CD4-positive, CD25-positive, alpha-beta regulatory T cell (primary cell): ENCODE measurements at regions not wholly inside any gene's neighbourhood (a gene's known extent, or its start where the extent isn't known, plus 50 kb on each side); places are given as distances from the start of the nearest gene placed in this dataset.

ENCODE experiments used
- ATAC-seq, 2 donors: fragments of 150-1000 bp; cut with Tn5 transposase; one replicate each; pipeline ENCODE4 v1.10.0; 2021; ENCODE audit warnings: low read depth in 2 of 2, moderate number of reproducible peaks in 2 of 2, moderate library complexity in 1 of 2
- DNase-seq, 3 donors: peaks; one replicate each; pipeline versions ENCODE4 v3.0.0 to v3.0.0-alpha.2; 2012 to 2022; ENCODE audit warnings: mixed read lengths in 1 of 3
- H3K27ac ChIP-seq: one replicate; pipeline ENCODE4 v1.7.0; 2013; ENCODE audit warnings: mild to moderate bottlenecking, low read length; ENCODE audit not compliant: insufficient read depth, poor library complexity, severe bottlenecking
- H3K27me3 ChIP-seq: one replicate; pipeline ENCODE4 v1.7.0; 2013; ENCODE audit warnings: low read length; ENCODE audit not compliant: control insufficient read depth, insufficient read depth
- H3K36me3 ChIP-seq: one replicate; pipeline ENCODE4 v1.7.0; 2013; ENCODE audit warnings: mild to moderate bottlenecking, low read length, moderate library complexity; ENCODE audit not compliant: control insufficient read depth, insufficient read depth
- H3K4me1 ChIP-seq: 2 replicates; pipeline ENCODE4 v1.7.0; 2013; ENCODE audit warnings: mild to moderate bottlenecking, low read length; ENCODE audit not compliant: insufficient read depth, control insufficient read depth, poor library complexity, severe bottlenecking
- H3K4me3 ChIP-seq: one replicate; pipeline ENCODE4 v1.7.0; 2013; ENCODE audit warnings: low read depth, mild to moderate bottlenecking, low read length, moderate library complexity
- H3K9me3 ChIP-seq, 2 experiments: 1 replicate in 1 of 2; 2 replicates in 1 of 2; pipeline ENCODE4 v1.7.0; 2013; ENCODE audit warnings: low read length in 2 of 2, mild to moderate bottlenecking in 1 of 2, moderate library complexity in 1 of 2; ENCODE audit not compliant: control insufficient read depth in 2 of 2
- H3K27ac Mint-ChIP-seq, 3 donors: one replicate each; pipeline ENCODE4 v1.8.0; 2020 to 2022; ENCODE audit warnings: mild to moderate bottlenecking in 3 of 3, mixed read lengths in 3 of 3, moderate library complexity in 2 of 3
- H3K27me3 Mint-ChIP-seq: one replicate; pipeline ENCODE4 v1.8.0; 2022; ENCODE audit warnings: mild to moderate bottlenecking, mixed read lengths
- H3K36me3 Mint-ChIP-seq: one replicate; pipeline ENCODE4 v1.8.0; 2020; ENCODE audit warnings: mixed read lengths
- H3K4me1 Mint-ChIP-seq, 4 donors: one replicate each; pipeline ENCODE4 v1.8.0; 2020 to 2022; ENCODE audit warnings: mixed read lengths in 4 of 4, mild to moderate bottlenecking in 1 of 4
- H3K4me3 Mint-ChIP-seq, 4 donors: one replicate each; pipeline ENCODE4 v1.8.0; 2020 to 2022; ENCODE audit warnings: mild to moderate bottlenecking in 4 of 4, mixed read lengths in 4 of 4, moderate library complexity in 3 of 4
- H3K9me3 Mint-ChIP-seq, 7 donors: one replicate each; pipeline ENCODE4 v1.8.0; 2020 to 2022; ENCODE audit warnings: mixed read lengths in 7 of 7, mild to moderate bottlenecking in 3 of 7, moderate library complexity in 2 of 7

DNA sequence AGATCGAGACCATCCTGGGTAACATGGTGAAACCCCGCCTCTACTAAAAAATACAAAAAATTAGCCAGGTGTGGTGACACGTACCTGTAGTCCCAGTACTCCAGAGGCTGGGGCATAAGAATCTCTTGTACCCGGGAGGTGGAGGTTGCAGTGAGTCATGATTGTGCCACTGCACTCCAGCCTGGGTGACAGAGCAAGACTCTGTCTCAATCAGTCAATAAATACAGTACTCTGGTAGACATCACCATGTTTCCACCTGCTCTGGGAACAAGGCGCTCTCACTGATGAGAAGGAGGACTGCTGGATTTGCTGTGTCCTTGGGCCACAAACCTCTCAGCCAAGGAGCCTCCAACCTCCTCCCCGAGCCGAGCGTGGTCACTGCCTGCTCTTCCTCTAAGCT, 154.2 kb upstream of the ZNF236 start:
- Mint-ChIP-seq H3K4me1 (no peaks in the 10 kb centered on the region), H3K27me3 (peaks cover 9% of the 10 kb centered on the region), H3K9me3 (peaks cover 0 to 3% (median 0%) of the 10 kb centered on the region in 7 donors), H3K36me3 (no peaks in the 10 kb centered on the region), H3K4me3 (no peak overlapping the region), H3K27ac (no peak overlapping the region)
- ATAC-seq = no peak
- no peaks in the 10 kb centered on the region for H3K27me3 ChIP-seq
- H3K27ac ChIP-seq = no peak overlapping the region
- no peak overlapping the region for H3K4me3 ChIP-seq
- no peaks in the 10 kb centered on the region for H3K4me1 ChIP-seq
- no peaks in the 10 kb centered on the region for H3K36me3 ChIP-seq
- no peaks in the 10 kb centered on the region for H3K9me3 ChIP-seq
- DNase-seq = no peak

DNA sequence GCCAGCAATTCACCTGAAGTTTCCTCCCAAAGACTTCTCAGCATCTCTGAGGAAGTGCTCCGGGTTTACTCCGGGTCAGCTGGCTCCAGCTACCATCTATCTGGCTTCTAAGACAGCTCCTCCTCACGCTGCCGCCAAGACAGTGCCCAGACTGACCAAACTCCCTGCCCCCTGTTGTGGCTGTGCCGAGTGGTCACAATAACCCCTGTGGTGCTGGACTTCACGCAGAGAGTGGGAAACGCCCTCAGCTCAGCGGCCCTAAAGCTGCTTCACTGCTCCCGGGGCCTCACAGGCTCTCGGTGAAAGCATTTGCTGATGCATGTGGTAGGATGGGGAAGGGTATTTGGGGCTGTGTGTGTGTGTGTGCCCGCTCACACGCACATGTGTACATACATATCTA, 154.8 kb upstream of the ZNF236 start:
- H3K36me3 ChIP-seq = no peaks in the 10 kb centered on the region
- Mint-ChIP-seq H3K36me3 (no peaks in the 10 kb centered on the region), H3K27me3 (peaks cover 9% of the 10 kb centered on the region), H3K27ac (no peak overlapping the region), H3K4me1 (no peaks in the 10 kb centered on the region), H3K9me3 (peaks cover 0 to 3% (median 0%) of the 10 kb centered on the region in 7 donors), H3K4me3 (no peak overlapping the region)
- no peak for DNase-seq
- no peak overlapping the region for H3K4me3 ChIP-seq
- no peak overlapping the region for H3K27ac ChIP-seq
- no peaks in the 10 kb centered on the region for H3K9me3 ChIP-seq
- no peaks in the 10 kb centered on the region for H3K4me1 ChIP-seq
- ATAC-seq = no peak
- H3K27me3 ChIP-seq = no peaks in the 10 kb centered on the region

DNA sequence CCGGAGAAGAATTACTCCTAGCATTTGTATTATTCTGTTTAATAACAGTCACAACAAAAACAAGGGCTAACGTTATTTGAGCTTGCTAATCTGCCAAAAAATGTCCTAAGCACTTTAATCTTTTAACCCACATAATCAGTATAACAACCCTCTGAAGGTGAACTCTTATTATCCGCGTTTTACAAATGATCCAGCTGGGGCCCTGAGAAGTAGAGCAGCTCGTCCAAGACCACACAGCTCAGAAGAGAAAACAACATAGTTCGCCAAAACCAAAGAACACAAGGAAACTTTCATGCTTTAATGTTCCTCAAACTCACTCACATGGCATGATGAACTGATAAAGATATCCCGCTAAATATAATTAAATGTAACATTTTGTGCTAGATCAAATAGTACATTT, 159.7 kb upstream of the ZNF236 start:
- DNase-seq = no peak
- H3K4me1 Mint-ChIP-seq = peaks cover 0 to 7% (median 3%) of the 10 kb centered on the region in 4 donors
- no peak for ATAC-seq
- H3K27me3 ChIP-seq = no peaks in the 10 kb centered on the region
- H3K4me3 ChIP-seq = no peak overlapping the region
- no peaks in the 10 kb centered on the region for H3K4me1 ChIP-seq
- peaks cover 17% of the 10 kb centered on the region for H3K27me3 Mint-ChIP-seq
- H3K36me3 ChIP-seq = no peaks in the 10 kb centered on the region
- no peaks in the 10 kb centered on the region for H3K9me3 ChIP-seq
- no peak overlapping the region for H3K27ac ChIP-seq
- no peaks in the 10 kb centered on the region for H3K36me3 Mint-ChIP-seq
- H3K27ac Mint-ChIP-seq = no peak overlapping the region
- no peak overlapping the region for H3K4me3 Mint-ChIP-seq
- H3K9me3 Mint-ChIP-seq = peaks cover 0 to 3% (median 0%) of the 10 kb centered on the region in 7 donors

DNA sequence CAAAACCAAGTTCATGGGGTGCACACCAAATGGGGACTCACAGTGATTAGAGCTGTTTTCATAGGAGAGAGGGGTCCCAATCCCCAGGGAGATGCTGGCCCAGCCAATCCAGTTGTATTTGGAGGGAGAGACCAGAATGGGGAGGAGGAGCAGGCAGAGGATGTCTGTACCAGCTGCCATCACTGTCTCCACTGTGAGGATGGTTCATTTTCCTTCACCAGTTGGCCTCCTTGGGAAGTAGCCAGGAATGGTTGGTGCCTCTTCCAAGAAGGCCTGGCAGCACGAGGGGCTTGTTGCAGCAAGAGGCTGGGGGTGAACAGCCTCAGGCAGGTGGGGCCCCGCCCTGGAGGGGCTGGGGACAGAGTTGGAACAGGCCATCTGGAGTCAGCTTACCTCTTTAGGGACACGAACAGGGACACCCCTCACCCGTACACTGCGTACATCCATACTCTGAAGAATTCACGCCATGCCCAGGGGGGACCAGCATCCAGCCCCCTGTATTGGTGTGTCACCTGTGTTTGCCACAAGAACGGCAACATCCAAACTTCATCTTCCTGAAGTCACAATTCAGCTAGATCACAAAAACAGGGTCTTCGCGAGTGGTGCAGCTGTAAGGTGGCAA, 161.7 kb upstream of the ZNF236 start:
- Mint-ChIP-seq H3K27ac (no peak overlapping the region), H3K27me3 (peaks cover 21% of the 10 kb centered on the region), H3K4me1 (peaks cover 0 to 11% (median 4%) of the 10 kb centered on the region in 4 donors), H3K36me3 (no peaks in the 10 kb centered on the region), H3K9me3 (peaks cover 0 to 3% (median 0%) of the 10 kb centered on the region in 7 donors), H3K4me3 (no peak overlapping the region)
- Histone ChIP-seq H3K4me3 (no peak overlapping the region), H3K27me3 (peaks cover 10% of the 10 kb centered on the region), H3K36me3 (no peaks in the 10 kb centered on the region), H3K4me1 (no peaks in the 10 kb centered on the region), H3K27ac (no peak overlapping the region), H3K9me3 (no peaks in the 10 kb centered on the region)
- ATAC-seq (no peak), DNase-seq (no peak)

DNA sequence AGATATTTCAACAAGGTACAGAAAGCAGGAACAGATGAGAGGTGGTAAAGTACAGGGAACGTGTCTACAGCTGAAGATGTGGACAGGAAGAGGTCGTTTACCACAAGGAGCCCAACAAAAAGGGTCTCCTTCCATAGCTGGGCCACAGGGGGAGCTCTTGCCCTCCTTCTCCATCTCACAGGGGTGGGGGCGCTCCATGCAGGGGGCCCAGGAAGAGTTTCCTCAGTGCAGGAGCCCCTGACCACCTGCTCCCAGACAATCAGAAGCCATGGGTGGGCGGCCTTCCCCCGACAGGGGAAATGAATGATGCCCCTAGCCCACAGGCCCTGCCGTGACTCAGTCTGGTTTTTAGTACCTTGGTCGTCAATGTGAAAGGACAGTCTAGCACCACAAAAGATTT, 163.6 kb upstream of the ZNF516 start:
- H3K36me3 ChIP-seq = no peaks in the 10 kb centered on the region
- no peak overlapping the region for H3K4me3 Mint-ChIP-seq
- H3K4me3 ChIP-seq = no peak overlapping the region
- ATAC-seq (no peak), DNase-seq (peak in 1 of 3 donors; percentile 28)
- H3K36me3 Mint-ChIP-seq = no peaks in the 10 kb centered on the region
- peaks cover 18% of the 10 kb centered on the region for H3K27me3 ChIP-seq
- H3K4me1 ChIP-seq = no peaks in the 10 kb centered on the region
- no peaks in the 10 kb centered on the region for H3K9me3 ChIP-seq
- H3K27me3 Mint-ChIP-seq = peaks cover 19% of the 10 kb centered on the region
- H3K27ac ChIP-seq = no peak overlapping the region
- no peak overlapping the region for H3K27ac Mint-ChIP-seq
- peaks cover 0 to 3% (median 0%) of the 10 kb centered on the region in 7 donors for H3K9me3 Mint-ChIP-seq
- H3K4me1 Mint-ChIP-seq = peaks cover 0 to 11% (median 4%) of the 10 kb centered on the region in 4 donors

DNA sequence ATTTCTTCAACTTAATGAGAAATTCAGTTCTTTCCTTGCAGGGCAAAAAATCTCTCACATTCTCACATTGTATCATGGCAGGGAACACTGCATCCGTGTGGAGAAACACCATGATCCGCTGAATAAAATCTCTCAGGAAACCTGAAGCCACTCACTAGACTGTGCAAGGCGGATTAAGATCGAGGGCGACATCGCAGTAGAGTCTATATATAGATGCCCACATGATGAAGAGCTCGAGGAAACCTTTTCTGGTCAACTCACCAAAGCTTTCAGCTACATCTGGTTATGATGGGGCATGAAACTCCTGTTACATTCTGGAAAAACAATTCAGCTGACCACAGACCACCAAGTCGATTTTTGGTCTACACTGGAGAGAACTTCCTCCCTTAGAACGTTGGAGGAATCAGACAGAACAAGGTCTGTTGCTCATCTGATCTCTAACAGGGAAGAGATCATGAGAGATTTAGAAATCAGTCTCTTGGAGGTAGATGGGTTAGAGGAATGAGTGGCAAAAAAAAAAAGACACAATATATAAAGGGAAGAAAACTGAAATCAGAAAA, 162.9 kb upstream of the ZNF516 start:
- Histone ChIP-seq H3K4me1 (no peaks in the 10 kb centered on the region), H3K27me3 (peaks cover 18% of the 10 kb centered on the region), H3K27ac (no peak overlapping the region), H3K9me3 (no peaks in the 10 kb centered on the region), H3K4me3 (no peak overlapping the region), H3K36me3 (no peaks in the 10 kb centered on the region)
- peaks cover 19% of the 10 kb centered on the region for H3K27me3 Mint-ChIP-seq
- no peak overlapping the region for H3K4me3 Mint-ChIP-seq
- H3K4me1 Mint-ChIP-seq = peaks cover 0 to 11% (median 4%) of the 10 kb centered on the region in 4 donors
- peak overlapping the region in 1 of 3 donors; percentile 82 for H3K27ac Mint-ChIP-seq
- peaks cover 0 to 3% (median 0%) of the 10 kb centered on the region in 7 donors for H3K9me3 Mint-ChIP-seq
- ATAC-seq = no peak
- no peaks in the 10 kb centered on the region for H3K36me3 Mint-ChIP-seq
- no peak for DNase-seq

DNA sequence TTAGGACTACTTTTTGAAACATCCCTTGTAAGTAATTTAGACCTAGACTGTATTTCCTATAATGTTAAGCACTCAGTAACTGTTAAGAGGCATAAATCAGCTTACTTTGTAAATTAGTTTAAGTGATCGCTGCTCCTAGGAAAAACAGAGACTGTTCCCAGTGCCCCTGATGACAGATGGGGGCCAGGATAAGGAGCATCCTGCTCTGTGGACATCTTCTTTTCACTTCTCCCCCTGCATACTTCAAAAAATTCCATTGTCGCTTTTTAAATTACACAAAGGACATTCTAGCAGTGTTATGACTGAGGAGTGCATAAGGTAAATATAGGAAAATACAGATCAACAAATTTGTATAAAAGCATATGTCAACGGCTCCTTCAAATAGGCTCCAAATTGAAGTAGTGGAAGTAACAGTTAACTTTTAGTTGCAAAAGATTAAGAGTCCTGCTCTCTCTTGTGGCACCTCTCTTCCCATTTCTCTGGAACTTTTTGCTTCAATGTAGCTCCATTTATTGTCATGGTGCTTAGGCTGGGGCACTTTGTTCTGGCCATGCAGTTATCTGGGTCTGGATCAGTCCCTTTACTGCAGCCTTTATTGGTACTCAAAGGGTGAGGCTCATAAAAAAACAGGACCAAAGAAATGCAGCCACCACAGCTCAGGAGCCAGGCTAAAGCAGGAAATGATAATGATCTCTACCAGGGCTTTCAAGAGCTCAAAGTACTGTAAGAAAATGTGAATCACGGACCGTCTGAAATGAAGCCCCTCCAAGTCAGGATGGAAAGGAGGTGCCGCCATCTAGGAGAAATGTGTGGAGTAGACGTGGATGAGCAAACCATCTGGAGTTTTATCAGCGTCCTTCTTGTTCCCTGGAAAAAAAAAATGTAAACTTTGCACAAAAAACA, 162.1 kb upstream of the ZNF516 start:
- Histone ChIP-seq H3K27me3 (peaks cover 18% of the 10 kb centered on the region), H3K36me3 (no peaks in the 10 kb centered on the region), H3K27ac (no peak overlapping the region), H3K4me3 (no peak overlapping the region), H3K4me1 (no peaks in the 10 kb centered on the region), H3K9me3 (no peaks in the 10 kb centered on the region)
- DNase-seq (peak in 1 of 3 donors; percentile 6), ATAC-seq (no peak)
- no peaks in the 10 kb centered on the region for H3K36me3 Mint-ChIP-seq
- H3K9me3 Mint-ChIP-seq = peaks cover 0 to 3% (median 0%) of the 10 kb centered on the region in 7 donors
- peaks cover 19% of the 10 kb centered on the region for H3K27me3 Mint-ChIP-seq
- H3K27ac Mint-ChIP-seq = peak overlapping the region in 1 of 3 donors; percentile 82
- no peak overlapping the region for H3K4me3 Mint-ChIP-seq
- H3K4me1 Mint-ChIP-seq = peaks cover 0 to 11% (median 4%) of the 10 kb centered on the region in 4 donors
